Activated CD4-positive, alpha-beta T cell treated with anti-CD3 and anti-CD28 coated beads, Interleukin-10, Interleukin-2, amounts not matched to agents 100 ng/mL and 50 ng/mL, durations not matched to agents 16 hours and 8 hours (primary cell): ENCODE measurements at regions not wholly inside any gene's neighbourhood (a gene's known extent, or its start where the extent isn't known, plus 50 kb on each side); places are given as distances from the start of the nearest gene placed in this dataset.

Source experiments
- DNase-seq: peaks from one replicate; pipeline ENCODE4 v3.0.0-alpha.2; 2020

DNA sequence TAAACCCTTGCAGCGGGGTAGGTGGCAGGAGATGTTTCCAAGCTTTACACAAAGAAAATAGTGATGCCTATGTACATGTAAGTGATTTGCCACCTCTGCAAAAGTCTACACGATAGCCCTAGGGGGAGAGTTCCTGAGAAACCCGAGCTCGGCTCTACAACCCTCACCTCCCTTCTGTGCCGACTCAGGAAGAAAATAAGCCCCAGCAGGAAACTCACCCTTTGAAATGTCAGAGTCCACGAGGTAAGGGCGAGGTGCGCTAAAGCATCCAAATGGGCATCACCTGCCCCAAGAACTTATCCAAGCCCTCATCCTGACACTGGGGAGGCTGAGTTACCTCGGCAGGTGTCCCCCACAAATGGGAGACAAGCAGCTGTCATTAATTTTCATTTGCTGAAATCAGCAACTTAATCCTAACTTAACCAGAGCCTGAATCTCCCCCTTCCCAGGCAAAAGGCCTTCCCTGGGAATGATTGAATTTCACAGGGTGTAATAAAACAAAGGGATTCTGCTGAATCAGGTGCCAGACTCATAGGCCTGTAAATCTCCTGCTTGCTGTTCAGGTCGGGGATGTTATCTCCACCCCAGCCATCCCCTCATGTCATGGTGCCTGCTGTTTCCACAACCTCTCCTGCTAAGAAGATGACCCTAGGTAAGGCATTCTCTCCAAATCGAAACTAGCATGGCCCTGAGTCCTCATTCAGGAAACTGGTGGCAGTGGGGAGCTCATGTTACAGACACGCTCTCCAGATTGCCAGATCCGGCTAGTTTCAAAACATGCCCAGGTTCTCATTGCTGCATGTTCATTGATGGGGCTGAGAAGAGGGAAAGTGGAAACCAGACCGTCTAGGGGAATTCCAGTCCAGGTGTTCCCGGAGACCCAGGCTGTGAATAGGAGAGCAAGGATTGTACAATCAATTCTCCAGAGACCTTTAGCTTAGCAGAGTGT lies 105.3 kb upstream of the KIRREL3 start:
- DNase-seq: no peak

- DNase-seq: no peak
These were observed 103.2 kb upstream of the KIRREL3 start for GRCh38 chr11:127103586-127104388.

GRCh38 chr11:127098684-127099083 lies 98.1 kb upstream of the KIRREL3 start:
- no peak for DNase-seq

DNA sequence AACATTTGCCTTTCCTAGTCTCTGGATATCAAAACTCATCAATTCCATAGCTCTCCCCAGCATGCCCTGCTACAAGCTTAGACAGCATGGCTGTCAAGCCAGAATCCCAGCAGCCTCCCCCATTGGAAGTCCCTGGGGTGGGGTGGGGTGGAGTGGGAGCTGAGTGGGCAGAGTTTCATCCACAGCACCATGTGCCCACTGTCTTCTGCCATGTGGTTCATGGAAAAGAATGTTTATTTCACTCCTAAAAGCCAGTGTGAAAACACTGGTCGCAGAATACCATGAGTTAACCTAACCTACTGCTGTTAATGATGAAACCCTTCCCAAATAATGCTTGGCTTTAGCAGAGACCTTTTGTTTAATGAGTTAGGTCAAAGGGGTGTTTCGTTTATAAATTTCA lies 80.2 kb upstream of the KIRREL3 start:
- DNase-seq: no peak

DNA sequence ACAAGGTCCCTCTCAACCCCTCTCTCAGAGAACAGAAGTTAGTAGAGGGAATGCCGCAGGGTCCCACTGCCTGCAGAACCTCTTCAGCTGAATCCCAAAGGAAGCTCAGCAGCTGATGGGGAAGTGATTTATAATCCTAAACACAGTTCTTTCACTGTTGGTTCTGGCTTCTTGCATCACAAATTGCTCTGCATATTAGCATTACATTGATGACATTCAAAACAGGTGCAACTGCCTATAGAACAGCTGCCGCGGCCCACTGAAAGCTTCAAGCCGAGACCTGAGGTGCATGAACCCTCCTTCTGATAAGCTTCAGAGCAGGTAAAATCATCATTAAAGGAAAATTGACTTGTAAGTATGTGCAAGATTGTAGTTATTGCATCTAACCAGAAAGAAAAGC lies 75.2 kb upstream of the KIRREL3 start:
- DNase-seq: no peak

- peak; percentile 26 for DNase-seq
These were observed 73.7 kb upstream of the KIRREL3 start for GRCh38 chr11:127074151-127074761.

GRCh38 chr11:127073621-127074020 lies 73.1 kb upstream of the KIRREL3 start:
- no peak for DNase-seq

DNA sequence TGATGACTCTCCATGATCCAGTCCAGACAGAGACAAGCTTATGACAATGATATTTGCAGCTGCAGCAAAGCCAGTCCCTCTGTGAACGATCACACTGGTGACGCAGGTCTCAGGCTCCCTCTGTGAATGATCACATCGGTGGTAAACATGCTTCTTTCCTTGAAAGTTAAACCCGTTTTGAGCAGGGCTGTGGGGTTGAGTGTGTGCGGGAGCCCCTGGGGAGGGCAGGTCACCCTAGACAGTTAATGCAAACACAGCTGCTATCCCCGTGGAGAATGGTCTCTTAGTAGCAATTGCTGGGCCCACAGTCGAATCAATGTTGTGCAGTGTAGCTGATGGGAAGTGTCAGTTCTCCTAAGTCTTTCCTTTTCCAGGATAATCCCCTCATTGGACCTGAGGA lies 71.0 kb upstream of the KIRREL3 start:
- DNase-seq: no peak

DNA sequence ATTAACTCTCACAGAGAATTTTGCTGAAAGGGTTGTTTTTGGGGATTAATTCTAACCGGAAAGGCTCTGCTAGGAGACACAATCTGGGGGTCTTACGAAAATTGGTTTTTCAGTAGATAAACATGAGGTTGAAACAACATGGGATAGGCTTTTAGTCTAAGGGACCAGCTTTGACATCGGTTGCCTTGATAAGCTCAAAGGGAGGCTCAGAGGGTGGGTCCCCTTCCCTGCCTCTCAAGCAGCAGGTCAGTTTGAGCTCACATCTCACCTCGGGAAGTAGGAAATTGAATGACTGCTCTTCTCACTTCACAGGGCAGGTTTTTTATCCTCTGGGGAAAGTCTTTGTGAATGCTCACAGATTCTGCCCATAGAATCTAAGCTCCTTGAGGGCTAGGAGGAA lies 70.2 kb upstream of the KIRREL3 start:
- DNase-seq: no peak

DNA sequence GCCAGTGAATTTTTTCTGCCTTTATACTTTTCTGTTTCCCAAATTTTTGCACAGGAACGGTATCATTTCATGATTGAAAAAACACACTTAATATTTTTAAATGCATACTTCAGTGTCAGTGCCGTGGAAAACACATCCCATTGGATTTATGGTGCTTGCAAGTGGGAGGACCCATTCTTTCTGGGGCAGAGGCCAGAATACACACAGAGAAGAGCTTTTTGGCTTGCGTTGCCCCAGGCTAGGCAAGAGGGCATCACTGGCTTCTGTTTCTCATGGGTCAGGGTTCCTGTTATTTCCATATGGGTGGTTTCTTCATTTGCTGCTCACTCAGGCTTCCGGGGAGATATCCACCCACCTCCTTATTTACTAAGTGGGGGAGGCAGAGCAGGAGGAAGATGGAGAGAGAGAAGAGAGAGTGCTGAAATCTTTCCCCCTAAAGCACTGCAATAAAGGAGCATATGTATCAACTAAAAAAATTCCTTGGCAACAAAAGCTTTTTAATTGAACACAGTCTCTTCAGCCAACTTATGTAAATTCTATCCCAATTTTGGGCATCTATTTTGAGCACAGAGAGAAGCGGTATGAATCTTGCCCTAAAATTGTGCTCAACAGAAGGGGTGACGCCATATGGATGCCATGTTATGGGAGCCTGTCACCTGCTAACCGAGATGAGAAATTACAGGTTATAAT lies 66.0 kb upstream of the KIRREL3 start:
- DNase-seq: no peak

GRCh38 chr11:127063241-127063640 lies 62.7 kb upstream of the KIRREL3 start:
- no peak for DNase-seq

GRCh38 chr11:127061947-127062346 lies 61.4 kb upstream of the KIRREL3 start:
- DNase-seq: no peak

- no peak for DNase-seq
These were observed 59.2 kb upstream of the KIRREL3 start for GRCh38 chr11:127059750-127060149.

- no peak for DNase-seq
These were observed 58.7 kb upstream of the KIRREL3 start for GRCh38 chr11:127059286-127059685.

DNA sequence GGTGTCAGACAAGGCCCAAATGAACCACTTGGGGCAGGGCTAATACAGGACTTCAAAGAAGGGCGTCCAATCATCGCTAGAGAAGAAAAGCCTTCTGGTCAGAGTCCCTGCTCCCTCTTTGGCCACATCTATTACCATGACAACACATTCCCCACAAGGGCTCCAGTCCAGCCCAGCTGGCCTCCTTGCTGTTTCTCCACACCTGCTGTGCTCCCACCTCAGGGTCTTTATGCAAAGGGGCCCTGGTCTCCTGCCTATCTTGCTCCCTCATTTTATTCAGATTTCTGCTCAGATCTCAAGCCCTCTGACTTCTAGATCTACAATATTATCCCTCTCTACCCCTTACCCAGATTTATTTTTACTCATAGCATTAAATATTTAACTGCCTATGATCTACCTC lies 58.0 kb upstream of the KIRREL3 start:
- DNase-seq: no peak

DNA sequence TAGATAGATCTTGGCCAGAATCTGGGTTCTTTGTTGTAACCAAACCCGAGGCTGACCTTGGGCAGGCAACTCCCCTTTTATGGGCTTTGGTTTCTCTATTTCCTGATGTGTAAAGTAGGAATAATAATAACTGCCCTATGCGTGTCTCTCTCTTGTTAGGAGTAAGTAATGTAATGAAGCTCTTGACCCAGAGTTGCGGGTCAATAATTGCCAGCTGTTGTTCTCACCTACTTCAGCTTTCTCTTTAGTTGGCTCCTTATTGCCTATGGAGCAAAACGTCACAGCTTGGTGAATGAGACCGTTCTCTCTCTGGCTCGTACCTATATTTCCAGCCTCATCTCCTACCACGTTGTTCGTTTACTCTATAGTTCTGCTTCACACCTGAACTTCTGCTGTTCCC lies 56.6 kb upstream of the KIRREL3 start:
- no peak for DNase-seq

- peak; percentile 5 for DNase-seq
These were observed 55.9 kb upstream of the KIRREL3 start for GRCh38 chr11:127056338-127056971.

GRCh38 chr11:127055236-127055635 lies 54.7 kb upstream of the KIRREL3 start:
- no peak for DNase-seq

DNA sequence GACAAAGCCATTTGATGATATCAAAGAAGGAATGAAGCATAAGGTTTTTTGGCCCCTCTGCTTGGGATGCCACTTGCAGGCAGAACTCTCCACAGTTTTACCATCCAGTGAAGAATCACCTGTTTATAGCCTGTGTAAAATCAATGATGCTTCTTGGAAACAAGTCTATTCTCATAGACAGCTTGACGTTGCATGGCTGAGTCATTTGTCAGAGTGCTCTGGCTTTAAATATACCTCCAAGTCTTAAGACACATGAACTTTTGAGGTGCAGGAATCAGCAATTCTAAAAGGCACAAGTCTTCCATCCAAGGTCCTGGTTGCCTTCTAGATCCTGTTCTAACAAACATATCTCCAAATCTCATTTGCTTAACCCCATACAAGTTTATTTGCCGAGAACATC lies 53.6 kb upstream of the KIRREL3 start:
- DNase-seq: no peak

- no peak for DNase-seq
These were observed 51.8 kb upstream of the KIRREL3 start for GRCh38 chr11:127052404-127052803.
